Thoracic aorta (tissue), 2 donors: ENCODE measurements at regions not wholly inside any gene's neighbourhood (a gene's known extent, or its start where the extent isn't known, plus 50 kb on each side); places are given as distances from the start of the nearest gene placed in this dataset.

ENCODE experiments used
- ATAC-seq: fragments of 150-250 bp; one replicate; pipeline ENCODE4 v1.8.0; 2017; ENCODE audit warnings: low read depth; ENCODE audit not compliant: insufficient number of reproducible peaks, low FRiP score
- DNase-seq: peaks from one replicate; pipeline ENCODE4 v3.0.0-alpha.2; 2020; ENCODE audit warnings: low spot score
- H3K27ac ChIP-seq, 2 donors: fragments of 200-600 bp; sonication (generic); 1 replicate in 1 of 2; 2 replicates in 1 of 2; pipeline ENCODE4 v1.5.1; 2016; ENCODE audit warnings: mild to moderate bottlenecking in 2 of 2, moderate library complexity in 2 of 2
- H3K27me3 ChIP-seq: fragments of 200-600 bp; sonication (generic); replicated peaks from 2 replicates; pipeline ENCODE4 v1.6.0; 2016; ENCODE audit warnings: mild to moderate bottlenecking; ENCODE audit not compliant: insufficient read depth
- H3K36me3 ChIP-seq: fragments of 200-600 bp; sonication (generic); one replicate; pipeline ENCODE4 v1.5.1; 2016
- H3K4me1 ChIP-seq, 2 donors: fragments of 200-600 bp; sonication (generic); 1 replicate in 1 of 2; 2 replicates in 1 of 2; pipeline versions ENCODE4 v1.5.1 to v1.6.0; 2016; ENCODE audit warnings: low read depth in 2 of 2, mild to moderate bottlenecking in 1 of 2; ENCODE audit not compliant: control insufficient read depth in 1 of 2
- H3K4me3 ChIP-seq: fragments of 200-600 bp; sonication (generic); 2 replicates; pipeline ENCODE4 v1.5.1; 2016; ENCODE audit warnings: mild to moderate bottlenecking
- H3K9me3 ChIP-seq: fragments of 200-600 bp; sonication (generic); 2 replicates; pipeline ENCODE4 v1.5.1; 2016
- TF ChIP-seq, protein P1 (sequence below): fragments of 200-600 bp; sonication (generic); IDR thresholded peaks from one replicate; pipeline ENCODE4 v1.5.1; 2019; ENCODE audit warnings: antibody characterized with exemption

DNA sequence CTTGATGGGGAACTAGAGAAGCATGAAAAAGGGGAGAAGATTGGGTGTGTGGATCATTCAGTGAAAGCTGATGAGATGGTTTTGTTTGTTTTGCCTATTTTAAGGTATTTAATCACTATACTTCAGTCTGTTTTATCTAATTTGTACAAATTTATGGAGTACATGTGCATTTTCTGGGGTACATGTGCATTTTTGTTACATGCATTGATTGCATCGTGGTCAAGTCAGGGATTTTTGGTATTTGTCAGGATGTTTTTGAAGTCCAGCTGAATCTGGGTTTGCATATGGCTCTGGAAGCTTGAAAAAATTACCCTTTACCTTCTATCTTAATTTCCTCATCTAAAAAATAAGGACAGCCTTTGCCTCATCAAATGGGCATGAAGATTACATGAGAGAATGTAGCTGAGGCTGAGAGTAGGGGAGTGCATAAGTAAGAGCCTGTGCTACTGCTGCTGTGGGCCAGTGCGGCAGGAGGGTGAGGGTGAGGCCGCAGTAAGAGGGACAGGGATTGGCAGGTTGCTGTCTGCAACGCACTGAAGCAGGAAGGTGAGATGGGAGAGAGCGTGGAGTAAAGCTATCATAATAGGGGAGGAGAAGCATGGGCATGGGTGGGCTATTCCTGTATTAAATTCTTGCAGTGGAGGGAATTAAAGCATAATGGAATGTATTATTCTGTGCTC lies 139.8 kb downstream of the NPR3 start:
- Histone ChIP-seq H3K9me3 (no peaks in the 10 kb centered on the region), H3K4me1 (peaks cover 0 to 21% of the 10 kb centered on the region in 2 donors), H3K4me3 (no peak overlapping the region), H3K36me3 (no peaks in the 10 kb centered on the region), H3K27ac (no peak overlapping the region), H3K27me3 (no peaks in the 10 kb centered on the region)
- ATAC-seq (no peak), DNase-seq (no peak)
- TF ChIP-seq, protein P1, sequence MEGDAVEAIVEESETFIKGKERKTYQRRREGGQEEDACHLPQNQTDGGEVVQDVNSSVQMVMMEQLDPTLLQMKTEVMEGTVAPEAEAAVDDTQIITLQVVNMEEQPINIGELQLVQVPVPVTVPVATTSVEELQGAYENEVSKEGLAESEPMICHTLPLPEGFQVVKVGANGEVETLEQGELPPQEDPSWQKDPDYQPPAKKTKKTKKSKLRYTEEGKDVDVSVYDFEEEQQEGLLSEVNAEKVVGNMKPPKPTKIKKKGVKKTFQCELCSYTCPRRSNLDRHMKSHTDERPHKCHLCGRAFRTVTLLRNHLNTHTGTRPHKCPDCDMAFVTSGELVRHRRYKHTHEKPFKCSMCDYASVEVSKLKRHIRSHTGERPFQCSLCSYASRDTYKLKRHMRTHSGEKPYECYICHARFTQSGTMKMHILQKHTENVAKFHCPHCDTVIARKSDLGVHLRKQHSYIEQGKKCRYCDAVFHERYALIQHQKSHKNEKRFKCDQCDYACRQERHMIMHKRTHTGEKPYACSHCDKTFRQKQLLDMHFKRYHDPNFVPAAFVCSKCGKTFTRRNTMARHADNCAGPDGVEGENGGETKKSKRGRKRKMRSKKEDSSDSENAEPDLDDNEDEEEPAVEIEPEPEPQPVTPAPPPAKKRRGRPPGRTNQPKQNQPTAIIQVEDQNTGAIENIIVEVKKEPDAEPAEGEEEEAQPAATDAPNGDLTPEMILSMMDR = no peak

DNA sequence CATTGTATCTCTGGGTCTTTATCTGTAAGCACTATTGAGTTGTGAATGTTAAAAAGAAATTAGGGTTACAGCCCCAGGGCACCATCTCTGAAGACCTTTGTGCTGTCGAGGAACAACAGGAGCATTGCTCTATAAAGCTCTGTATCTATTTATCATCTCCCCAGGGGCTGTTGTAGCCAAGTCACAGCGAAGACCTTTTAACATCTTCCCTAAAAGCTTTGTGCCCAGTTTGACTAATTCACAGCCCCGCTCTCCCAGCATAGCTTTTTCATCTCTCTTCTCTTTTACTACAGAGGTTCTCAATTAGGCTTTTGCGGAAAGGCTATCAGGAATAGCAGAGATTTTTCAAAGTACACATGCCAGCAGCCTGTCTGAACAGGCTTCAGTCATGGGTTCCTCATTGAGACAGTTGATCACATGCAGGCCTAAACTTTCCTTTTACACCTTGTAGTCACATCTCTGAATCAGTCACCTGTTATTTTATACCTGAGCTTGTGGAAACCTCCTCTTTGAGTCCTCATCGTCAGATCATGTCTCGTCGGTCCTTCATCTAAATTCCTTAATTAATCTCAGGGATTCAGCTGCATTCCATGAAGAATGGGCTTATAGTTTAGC lies 140.5 kb downstream of the NPR3 start:
- H3K9me3 ChIP-seq = no peaks in the 10 kb centered on the region
- H3K4me1 ChIP-seq = peaks cover 0 to 21% of the 10 kb centered on the region in 2 donors
- peak overlapping the region; percentile 39 to 50 for H3K27ac ChIP-seq
- ATAC-seq = no peak
- no peak overlapping the region for H3K4me3 ChIP-seq
- H3K36me3 ChIP-seq = no peaks in the 10 kb centered on the region
- no peaks in the 10 kb centered on the region for H3K27me3 ChIP-seq
- TF ChIP-seq, protein P1 = no peak
- no peak for DNase-seq

DNA sequence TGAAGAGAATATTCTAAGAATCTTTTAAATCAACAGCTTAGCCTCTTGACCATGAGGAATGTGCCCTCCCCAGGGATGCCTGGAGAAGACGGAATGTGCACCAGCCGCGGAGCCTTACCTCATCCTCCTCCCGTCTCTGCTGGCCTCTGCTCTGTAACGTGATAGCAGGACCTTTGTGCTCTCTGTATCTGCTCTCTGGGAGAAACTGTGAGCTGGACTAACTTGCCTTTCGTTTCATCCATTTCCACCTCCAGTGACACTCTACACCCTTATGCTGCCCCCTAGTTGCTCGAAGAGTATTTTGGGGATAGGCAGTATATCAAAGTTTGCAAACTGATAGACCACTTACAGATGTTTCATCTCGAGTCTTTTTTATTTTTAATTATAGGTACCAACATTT lies 141.4 kb downstream of the NPR3 start:
- H3K4me3 ChIP-seq = peak overlapping the region; percentile 3
- no peaks in the 10 kb centered on the region for H3K36me3 ChIP-seq
- peaks cover 3% of the 10 kb centered on the region for H3K9me3 ChIP-seq
- no peaks in the 10 kb centered on the region for H3K27me3 ChIP-seq
- H3K4me1 ChIP-seq = peaks cover 0 to 21% of the 10 kb centered on the region in 2 donors
- ATAC-seq (no peak), DNase-seq (no peak)
- H3K27ac ChIP-seq = peak overlapping the region; percentile 39 to 50
- TF ChIP-seq, protein P1 = no peak

DNA sequence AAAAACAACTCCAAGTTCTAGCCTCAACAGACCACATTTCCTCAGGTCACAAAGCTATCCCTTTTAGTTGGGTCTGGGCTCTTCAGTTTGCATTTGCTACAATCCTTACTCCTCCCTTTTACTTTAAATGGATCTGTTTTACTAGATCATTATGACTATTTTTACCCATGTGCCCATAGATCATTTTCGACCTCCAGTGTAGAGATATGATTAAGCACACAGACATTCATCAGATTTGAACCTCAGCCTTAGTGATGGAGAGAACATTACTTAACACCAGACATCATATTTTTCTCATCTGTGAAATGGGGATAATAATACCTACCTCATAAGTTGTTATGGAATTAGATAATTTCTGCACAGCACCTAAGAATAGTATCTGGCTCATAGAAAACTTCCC lies 141.9 kb downstream of the NPR3 start:
- peaks cover 3% of the 10 kb centered on the region for H3K9me3 ChIP-seq

DNA sequence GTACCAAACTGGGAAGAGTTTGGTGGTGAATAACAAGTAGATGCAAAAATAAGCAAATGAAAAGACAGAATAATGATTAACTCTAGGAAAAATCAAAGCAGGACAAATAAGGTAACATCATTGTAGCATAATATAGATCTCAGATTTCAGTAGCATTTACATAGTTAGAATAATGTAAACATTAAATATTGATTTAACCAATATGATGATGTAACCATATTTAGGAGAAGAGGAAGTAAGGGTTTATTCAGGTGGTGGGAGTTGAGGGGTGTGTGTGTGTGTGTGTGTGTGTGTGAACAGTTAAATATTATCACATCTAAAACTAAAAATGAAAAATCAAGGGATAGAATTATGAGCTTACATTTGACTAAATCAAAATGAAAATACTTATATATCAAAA lies 143.4 kb downstream of the NPR3 start:
- ATAC-seq (no peak), DNase-seq (no peak)
- H3K9me3 ChIP-seq = peaks cover 3% of the 10 kb centered on the region
- TF ChIP-seq, protein P1 = no peak
- no peaks in the 10 kb centered on the region for H3K27me3 ChIP-seq
- no peaks in the 10 kb centered on the region for H3K36me3 ChIP-seq
- H3K27ac ChIP-seq = no peak overlapping the region
- peaks cover 0 to 17% of the 10 kb centered on the region in 2 donors for H3K4me1 ChIP-seq
- H3K4me3 ChIP-seq = no peak overlapping the region

More for the DNA sequence above, 141.9 kb downstream of the NPR3 start:
- DNase-seq (no peak), ATAC-seq (no peak)
- TF ChIP-seq, protein P1 = no peak
- Histone ChIP-seq H3K36me3 (no peaks in the 10 kb centered on the region), H3K27ac (peak overlapping the region; percentile 39 to 50), H3K4me3 (no peak overlapping the region), H3K27me3 (no peaks in the 10 kb centered on the region), H3K4me1 (peaks cover 0 to 21% of the 10 kb centered on the region in 2 donors)
